HEK293T (cell line): ENCODE measurements at regions not wholly inside any gene's neighbourhood (a gene's known extent, or its start where the extent isn't known, plus 50 kb on each side); places are given as distances from the start of the nearest gene placed in this dataset.

Source experiments
- ARNT ChIP-seq: fragments of 450-650 bp; IDR thresholded peaks from 2 replicates; pipeline ENCODE4 v1.6.1; 2017; ENCODE audit warnings: mild to moderate bottlenecking
- BHLHE40 ChIP-seq: fragments of 450-650 bp; IDR thresholded peaks from 2 replicates; pipeline ENCODE4 v1.6.1; 2016; ENCODE audit warnings: mild to moderate bottlenecking, moderate library complexity, borderline replicate concordance
- ELF4 ChIP-seq: fragments of 450-650 bp; IDR thresholded peaks from 2 replicates; pipeline ENCODE4 v1.6.1; 2017; ENCODE audit warnings: antibody characterized with exemption
- FOXK2 ChIP-seq: fragments of 450-650 bp; IDR thresholded peaks from 2 replicates; pipeline ENCODE4 v1.6.1; 2016; ENCODE audit warnings: mild to moderate bottlenecking
- FOXM1 ChIP-seq: fragments of 450-650 bp; IDR thresholded peaks from 2 replicates; pipeline ENCODE4 v1.6.1; 2017; ENCODE audit warnings: mild to moderate bottlenecking, borderline replicate concordance
- L3MBTL2 ChIP-seq: fragments of 450-650 bp; conservative IDR thresholded peaks from 2 replicates; pipeline ENCODE4 v1.6.1; 2016; ENCODE audit warnings: mild to moderate bottlenecking
- NFRKB ChIP-seq: fragments of 450-650 bp; IDR thresholded peaks from 2 replicates; pipeline ENCODE4 v1.6.1; 2016; ENCODE audit warnings: mild to moderate bottlenecking, moderate library complexity
- PKNOX1 ChIP-seq: fragments of 450-650 bp; IDR thresholded peaks from 2 replicates; pipeline ENCODE4 v1.6.1; 2016
- TARDBP ChIP-seq: fragments of 450-650 bp; IDR thresholded peaks from 2 replicates; pipeline ENCODE4 v1.6.1; 2016
- ZNF384 ChIP-seq: fragments of 450-650 bp; IDR thresholded peaks from 2 replicates; pipeline ENCODE4 v1.6.1; 2016

- TF ChIP-seq ARNT (no peak), TARDBP (no peak), ZNF384 (no peak), PKNOX1 (no peak), BHLHE40 (no peak), ELF4 (no peak), NFRKB (no peak), FOXM1 (no peak), L3MBTL2 (no peak), FOXK2 (no peak)
These were observed 103.9 kb upstream of the SLC24A5 start for GRCh38 chr15:48016865-48017264.
